NCI-H1436 treated with DMSO at 0.1 percent for 48 hours (cell line): ENCODE measurements at regions not wholly inside any gene's neighbourhood (a gene's known extent, or its start where the extent isn't known, plus 50 kb on each side); places are given as distances from the start of the nearest gene placed in this dataset.

ENCODE experiments used
- DNase-seq: peaks from one replicate; lab custom pipeline; 2025; lab: John Stamatoyannopoulos, UW

DNA sequence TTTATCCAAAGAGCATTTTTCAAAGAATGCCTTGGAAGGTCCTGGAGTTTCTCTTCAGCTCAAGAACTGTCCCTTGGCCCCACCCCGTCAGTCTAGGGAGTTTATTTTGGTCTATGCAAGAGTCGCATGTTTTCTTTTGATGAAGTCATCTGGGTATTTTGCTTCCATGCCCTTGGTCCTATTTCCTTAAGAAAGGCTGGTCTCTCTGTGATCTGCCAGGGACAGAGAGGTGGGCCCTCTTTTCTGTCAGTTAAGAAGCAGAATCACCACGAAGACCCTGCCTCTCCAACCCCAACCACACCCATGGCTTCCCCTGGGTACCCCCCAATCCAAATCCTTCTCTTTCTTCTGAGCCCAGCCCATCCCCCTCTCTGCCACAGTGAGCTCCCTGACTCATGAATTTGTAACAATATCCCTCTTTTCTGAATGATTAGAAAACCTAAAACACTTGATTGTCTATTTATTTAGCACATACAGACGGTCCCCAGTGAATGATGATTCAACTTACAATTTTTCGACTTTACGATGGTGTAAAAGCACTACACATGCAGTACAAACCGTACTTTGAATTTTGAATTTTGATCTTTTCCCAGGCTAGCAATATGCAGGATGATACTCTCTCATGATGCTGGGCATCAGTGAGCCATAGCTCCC lies 163.5 kb upstream of the ADRA1B start:
- no peak for DNase-seq

DNA sequence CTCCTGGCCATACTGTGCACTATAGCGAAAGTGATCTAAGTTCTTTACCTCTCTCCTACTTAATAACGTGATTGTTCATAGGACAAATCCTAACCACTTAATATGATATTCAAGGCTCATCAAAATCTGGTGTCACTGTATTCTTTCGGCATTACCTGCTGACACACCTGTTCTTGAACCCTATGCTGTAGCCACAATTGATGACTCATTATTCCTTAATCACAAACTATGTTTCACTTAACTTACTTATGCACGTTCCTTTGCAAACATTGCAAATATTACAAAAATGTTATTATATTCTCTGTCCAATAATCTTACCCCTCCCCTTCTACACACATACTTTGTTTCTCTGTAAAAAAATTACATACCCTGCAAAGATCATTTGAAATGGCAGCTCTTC lies 158.1 kb upstream of the ADRA1B start:
- no peak for DNase-seq

DNA sequence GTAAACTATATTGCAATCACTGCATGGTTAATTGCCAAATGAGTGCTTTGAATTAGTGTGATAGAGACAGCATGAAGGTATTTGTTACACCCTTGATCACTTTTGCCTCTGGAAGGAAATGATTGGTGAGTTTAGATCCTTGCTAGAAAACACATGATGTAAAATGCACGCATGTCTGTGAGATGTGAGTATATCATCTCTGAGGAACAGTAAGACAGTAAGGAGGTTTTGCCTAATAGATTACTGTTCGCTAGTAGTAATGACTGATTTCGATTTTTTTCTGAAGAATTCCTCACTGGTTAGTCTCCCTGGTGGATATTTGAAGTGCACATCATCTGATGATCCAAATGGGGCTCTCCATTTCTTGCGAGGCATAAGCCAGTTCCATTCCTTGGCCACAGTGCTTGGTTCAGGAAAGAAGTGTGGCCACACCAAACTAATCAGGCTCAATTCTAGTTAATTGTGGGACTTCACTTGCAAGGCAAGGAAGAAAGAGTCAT lies 156.4 kb upstream of the ADRA1B start:
- DNase-seq: no peak

DNA sequence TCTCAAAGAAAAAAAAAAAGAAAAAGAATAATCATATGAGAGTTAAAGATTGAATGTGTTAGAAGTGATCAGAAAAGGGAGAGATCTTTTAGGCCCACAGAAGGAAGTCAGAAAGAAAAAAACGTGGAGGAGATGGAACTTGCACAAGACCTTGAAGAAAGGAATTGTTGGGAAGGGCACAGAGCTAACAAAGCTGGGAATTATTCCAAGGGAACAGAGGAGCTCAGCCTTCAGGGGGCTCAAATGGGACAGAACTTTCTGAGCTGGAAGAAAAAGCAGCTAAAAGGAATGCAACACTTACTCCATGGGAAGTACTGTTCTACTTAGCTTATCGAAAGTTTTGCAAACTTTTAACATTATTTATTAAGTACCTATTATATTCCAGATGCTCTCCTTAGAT lies 153.4 kb upstream of the ADRA1B start:
- no peak for DNase-seq

DNA sequence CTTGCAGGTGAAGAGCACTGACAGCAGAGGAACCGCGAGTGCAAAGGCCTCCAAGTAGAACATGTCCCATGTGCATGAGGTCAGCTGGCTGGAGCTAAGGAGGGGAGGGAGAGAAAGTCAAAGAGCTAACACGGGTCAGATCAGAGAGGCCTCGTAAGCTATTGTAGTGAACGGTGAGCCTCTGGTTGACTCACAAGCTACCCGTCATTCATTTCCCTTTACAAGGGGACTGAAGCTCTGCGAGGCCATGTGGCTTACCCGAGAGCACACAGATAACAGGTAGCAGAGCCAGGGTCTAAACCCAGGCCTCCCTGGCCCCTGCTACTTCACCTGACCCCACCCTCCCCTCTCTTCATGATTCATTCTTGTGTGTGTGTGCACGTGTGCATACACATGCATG lies 152.7 kb upstream of the ADRA1B start:
- DNase-seq: no peak

DNA sequence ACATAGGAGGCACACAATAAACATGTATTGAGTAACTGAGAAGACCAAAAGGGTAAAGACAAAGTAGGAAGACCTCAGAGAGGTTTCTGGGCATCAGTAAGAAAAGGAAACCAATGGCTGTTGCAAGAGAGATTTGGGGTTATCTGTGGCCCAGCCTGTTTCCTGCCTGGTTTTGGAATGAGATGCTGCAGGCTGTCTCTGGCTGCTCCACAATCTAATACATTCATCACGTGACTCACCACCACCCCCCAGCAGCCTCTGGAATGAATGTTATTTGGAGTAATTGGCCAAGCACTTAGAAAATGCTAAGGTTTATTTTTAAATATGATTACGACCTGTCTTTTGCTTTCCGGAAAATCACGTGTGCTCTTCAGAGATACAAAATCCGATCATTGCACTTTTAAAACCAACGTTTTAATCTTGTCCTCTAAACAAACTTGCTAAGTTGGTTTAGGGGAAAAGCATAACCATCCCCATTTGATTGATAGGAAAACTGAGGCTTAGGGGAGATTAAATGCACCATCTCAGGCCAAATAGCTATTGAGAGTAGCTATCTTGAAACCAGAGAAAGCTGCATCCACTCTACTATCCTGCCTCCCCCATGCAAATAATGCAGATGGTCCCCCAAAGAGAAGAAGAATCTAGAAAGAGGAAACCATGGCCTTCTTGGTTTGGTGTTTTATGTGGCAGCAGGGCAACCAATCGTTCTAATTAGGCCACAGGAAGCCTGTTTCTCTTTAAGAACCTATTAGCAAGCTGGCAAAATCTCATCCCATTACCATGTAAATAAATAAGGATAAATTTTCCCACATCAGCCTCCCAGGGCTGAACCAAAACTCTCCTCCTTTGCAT lies 151.8 kb upstream of the ADRA1B start:
- no peak for DNase-seq

DNA sequence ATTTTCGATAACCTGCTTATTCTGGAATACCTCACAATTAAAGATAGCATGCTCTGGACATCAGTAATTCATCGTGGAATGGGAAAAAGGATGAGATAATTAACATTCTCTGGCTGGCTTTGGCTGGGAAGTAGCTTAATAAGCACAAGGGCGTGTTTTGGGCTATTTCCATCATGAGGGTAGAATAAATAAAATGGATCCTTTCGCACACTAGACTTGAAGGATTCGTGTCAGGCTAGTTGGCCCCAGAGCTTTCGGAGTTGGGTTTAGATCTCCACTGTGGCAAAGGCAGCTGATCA lies 151.2 kb upstream of the ADRA1B start:
- DNase-seq: no peak

DNA sequence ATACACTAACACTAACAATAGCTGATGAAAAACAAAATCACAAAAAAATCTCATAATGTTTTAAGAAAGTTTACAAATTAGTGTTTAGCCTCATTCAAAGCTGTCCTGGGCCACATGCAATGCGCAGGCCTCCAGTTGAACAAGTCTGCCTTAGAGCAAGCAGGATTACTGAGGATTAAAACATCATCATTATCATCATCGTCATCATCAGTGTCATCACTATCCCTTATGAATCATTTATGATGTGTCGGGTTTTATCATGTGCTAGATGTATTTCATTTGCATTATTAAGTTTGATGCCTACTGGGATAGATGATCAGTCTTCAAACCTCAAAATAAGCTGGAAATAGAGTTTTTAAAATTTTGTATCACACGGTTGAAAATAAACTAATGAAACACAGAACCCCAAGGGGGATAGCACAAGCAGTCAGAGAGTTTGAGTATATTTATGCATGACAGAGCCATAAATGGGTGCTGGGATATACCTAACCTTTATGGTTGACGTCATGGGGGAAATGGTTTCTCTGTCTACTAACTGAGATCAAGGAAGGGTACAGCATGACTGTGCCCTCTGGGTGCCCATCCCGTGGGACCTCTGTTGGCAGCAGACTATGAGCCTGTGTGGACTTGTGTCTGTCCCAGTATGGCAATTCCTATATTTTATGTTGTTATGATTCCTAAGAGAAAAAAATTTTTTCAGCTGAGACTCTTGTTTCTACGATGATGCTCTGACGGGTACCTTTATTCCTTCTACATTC lies 150.3 kb upstream of the ADRA1B start:
- no peak for DNase-seq

DNA sequence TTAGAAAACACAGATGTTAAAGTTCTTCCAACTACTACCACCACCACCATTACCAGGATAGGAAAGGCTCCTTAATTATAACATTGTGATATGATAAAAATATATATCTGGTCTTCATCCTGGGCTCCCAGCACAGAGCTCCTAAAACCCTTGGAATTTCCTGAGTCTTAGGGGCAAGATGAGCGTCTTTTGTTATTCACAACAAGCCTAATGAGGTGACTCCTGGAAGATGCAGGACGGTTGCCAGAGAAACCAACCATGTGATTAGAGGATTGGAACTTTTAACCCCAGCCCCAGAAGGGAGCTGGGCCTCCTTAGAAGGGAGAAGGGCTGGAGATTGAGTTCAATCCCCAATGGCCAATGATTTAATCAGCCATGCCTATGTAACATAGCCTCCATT lies 148.0 kb upstream of the ADRA1B start:
- no peak for DNase-seq

DNA sequence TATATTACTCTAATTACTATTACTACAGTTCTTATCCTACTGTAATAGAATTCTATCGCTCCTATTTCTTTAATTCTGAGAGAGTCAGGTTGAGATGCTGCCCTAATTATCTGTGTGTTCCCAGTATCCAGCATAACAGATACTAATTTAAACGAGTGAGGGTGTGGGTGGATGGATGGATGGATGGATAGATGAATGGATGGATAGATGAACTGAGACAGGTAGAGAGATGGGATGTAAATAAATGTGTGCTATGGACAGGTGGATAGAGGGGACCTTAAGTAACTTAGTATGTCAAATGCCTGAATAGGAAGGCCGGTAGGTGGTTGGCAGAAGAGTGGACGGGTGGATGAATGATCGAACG lies 143.6 kb upstream of the ADRA1B start:
- no peak for DNase-seq

DNA sequence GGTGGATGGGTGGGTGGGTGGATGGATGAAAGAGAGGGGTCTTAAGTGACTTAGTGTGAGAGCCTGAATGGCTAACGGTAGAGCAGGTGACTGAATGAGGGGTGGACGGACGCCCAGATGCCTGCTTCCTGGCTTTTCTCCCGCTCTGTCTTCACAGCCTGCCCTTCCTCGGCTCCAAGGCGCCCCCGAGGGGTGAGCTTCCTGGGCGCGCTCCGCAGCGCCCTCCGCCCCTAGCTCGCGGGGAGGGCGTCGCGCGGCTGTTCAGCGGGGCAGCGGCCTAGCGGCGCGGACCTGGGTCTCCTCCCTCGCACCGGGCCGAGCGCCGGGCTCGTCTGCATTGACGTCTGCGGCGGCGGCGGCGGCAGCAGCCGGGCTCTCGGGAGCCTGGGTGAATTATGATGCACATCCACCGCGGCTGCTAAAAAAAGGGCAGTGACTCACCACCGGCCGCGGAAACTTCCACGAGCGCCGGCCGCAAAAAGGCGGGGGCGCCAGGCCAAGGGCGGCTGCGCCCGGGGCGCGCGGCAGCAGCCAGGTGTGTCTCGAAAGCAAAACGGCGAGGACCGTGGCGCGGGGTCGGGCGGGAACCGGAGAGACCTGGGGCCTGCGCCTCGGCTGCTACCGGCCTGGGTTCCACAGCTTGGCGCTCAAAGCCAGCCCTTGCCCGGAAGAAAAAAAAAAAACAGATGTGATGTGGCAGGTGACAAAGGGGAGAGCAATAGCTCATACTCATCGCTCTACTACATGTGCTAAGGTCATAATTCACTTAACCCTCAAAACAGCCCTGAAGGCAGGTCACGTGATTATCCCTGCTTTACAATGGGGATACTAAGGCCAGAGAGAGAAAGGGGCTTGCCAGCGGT lies 143.0 kb upstream of the ADRA1B start:
- peak; percentile 16 for DNase-seq

DNA sequence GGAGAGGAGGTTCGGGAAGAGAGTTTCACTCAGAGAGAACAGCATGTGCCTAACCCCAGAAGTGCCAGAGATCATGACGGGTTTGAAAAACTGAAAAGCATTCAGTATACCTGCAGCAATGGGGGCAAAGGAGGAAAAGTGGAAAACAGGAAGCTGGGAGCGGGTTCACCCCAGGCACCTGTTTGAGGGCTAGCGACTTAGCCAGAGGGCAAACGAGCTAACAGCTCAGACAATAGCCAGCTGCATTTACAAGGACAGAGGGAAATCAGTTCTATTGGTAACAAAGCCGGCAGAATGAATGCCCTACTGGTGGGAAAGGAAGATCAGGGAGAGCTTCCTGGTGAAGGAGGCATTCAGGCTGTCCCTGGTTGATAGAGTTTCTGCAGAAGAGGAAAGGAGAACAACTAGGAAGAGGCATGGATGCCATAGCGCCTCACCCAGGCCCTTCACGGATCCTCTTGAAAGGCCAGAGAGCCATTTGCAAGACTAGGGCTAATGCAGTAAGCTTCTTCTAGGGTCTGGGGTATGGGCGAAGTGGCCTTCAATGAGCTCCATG lies 141.7 kb upstream of the ADRA1B start:
- DNase-seq: no peak

DNA sequence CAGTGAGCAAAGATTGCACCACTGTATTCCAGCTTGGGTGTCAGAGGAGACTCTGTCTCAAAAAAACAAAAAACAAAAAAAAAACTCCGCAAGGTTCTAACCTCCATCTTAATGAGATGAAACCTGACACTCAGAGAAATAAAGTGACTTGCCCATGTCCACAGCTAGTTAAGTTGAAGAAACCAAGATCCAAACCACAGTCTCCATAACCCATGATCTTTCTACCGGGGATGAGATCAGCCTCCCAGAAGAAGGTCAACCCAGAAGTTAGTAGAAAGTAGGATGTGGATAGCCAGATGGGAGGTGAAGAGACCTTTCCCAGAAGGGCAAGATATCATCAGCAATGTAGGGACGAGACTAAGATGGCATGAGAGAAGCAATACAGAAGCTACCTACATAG lies 140.4 kb upstream of the ADRA1B start:
- DNase-seq: no peak

DNA sequence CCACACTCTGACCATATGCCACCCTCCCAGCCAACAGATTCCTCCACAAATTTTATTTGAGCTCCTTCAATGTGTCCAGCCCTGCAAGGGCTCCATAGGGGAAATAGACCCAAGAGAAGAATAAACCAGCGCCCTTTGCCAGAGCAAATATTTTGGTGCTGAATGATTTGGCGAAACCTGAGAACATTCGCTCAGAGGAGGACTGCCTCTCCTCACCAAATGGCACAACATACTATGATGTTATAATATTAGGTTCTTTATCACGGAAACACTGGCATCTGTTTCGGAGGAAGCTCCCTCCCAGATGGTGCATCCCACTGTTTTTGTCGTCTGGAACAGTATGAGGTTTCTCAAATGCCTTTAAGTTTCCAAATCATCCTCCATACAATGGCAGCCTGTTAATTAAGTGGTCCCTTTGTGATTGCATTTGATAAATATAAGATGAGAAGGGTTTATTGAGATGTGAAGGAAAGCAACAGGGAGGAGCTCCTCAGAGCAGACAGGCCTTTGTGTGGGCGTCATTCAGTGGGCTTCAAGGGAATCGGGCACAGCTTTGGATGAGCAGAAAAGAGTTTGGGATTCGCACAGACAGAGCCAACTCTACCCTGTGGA lies 139.1 kb upstream of the ADRA1B start:
- DNase-seq: no peak

DNA sequence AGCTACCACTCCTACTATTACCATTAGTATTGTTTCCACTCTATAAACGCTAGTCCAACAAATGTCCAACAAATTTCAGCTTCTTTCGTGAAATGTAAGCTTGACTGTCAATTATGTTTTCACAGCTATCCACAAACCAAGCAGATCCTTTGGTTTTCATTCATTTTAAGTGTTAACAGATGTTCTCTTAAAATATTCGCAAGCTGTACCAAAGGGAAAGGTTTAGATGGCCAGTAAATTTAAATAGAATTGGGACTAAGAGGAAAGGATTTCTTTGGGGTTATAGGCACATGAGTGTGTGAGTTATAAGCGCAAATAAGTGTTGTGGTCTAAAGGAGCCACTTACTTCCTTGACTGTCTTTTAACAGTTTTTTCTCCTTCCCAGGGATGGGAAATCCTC lies 136.8 kb upstream of the ADRA1B start:
- no peak for DNase-seq

DNA sequence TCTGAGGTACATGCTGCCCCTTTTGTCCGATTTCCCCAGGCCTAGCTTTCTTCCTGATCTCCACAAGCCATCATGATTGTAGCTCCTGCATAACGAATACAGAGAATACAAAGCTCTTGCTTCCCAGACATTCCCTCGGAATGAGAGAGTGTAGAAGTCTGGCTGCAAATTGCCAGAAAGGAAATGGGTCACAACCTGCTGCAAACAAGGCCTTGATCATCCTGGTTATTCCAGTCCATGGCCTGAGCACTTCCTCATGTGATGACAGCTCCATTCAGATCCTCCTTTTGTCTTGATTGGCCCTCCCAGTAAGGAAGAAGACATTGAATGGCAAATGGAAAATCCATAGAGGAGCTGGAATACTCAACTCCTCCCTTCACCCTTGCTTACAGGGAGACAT lies 136.0 kb upstream of the ADRA1B start:
- no peak for DNase-seq

DNA sequence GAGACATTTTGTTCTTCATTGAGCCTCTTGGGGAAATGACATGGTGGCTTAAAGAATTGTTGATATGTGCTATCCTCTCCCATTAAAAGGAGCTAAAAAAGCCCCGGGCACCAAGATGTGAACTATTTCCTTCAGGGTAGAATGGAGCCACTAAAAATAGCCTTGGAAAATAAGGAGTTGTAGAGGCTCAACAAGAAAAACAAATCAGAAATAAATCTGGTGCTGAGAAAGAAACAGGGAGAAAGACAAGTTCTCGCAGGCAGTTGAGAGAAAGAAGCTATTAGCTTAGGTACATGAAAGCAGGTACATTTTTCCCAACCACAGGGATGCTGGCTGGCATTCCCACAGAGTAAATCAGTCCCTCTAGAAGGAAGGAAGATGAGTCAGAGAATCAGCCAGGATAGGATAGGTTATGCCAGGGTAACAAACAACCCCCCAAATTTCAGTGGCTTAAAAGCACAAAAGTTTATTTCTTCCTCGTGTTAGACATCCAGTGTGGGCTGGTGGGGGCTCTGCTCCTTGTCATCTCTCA lies 134.6 kb upstream of the ADRA1B start:
- no peak for DNase-seq

DNA sequence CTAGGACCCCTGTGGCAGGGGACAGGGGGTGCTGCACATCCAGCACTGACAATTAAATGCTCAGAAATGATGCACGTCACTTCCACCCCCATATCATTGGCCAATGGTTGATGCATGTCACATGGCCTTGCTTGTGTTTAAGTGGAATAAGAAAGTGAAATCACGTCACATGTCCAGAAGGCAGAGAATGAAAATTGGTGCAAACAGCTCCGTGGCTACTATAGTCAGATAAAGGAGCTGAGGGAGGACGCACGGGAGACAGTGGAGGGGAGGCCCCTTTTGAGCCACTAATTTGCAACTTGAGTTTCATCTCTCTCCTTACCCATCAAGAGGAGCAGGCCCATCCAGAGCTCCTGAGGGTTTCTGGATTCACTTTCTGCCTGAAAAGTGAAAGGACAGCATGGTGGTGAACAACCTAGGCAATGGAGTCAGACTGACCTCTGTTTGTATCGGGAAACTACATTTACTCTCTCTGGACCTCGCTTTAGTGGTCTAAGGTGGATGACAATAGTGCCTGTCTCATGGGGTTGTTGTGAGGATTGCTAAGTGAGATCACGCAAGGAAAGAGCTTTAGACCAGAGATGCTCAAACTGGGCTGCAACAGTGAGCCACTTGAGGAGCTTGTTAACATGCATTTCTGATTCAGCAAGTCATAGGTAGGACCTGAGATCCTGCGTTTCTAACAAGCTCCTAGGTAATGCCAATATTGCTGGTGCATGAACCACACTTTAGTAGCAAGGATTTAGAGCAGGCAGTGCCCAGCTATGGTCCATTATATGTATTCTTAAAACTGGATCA lies 133.9 kb upstream of the ADRA1B start:
- no peak for DNase-seq

DNA sequence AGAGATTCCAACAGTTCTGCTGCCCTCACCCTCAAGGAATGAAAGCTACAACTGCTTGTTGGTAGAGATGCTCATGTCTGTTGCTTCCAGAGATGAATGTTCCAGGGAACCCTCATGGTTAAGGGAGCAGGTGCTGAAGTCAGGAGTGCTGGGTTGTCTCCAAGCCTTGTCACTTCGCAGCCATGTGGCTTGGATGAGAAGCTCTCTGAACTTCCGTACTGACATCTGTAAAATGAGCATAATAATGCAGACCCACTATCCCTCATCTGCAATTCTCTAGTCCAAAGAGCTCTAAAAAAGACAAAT lies 133.3 kb upstream of the ADRA1B start:
- DNase-seq: no peak

DNA sequence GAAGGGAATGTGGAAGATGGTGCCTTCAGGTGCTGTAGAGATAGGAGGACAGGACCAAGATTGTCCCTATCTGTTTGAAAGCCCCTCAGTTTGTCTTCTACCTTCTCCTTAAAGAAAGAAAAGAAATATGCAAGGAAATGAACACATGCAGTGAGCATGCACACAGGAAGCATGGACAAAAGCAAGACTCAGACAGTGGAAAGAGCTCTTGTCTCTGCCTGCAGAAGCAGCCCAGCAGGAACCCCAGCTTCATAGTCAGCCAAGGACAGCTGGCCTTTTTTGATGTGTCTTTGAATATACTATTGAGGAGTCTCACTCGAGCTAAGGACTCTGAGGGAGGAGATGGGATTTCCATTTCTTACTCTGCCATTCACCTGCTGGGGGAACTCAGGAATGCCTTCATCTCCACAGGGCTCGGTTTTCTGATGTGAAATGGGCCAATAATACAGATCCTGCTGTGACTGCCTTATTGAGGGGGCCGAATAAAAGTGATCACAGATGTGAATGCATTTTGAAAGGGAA lies 132.5 kb upstream of the ADRA1B start:
- no peak for DNase-seq
